ENCODE measurements at regions not wholly inside any gene's neighbourhood (a gene's known extent, or its start where the extent isn't known, plus 50 kb on each side); places are given as distances from the start of the nearest gene placed in this dataset.

DNA sequence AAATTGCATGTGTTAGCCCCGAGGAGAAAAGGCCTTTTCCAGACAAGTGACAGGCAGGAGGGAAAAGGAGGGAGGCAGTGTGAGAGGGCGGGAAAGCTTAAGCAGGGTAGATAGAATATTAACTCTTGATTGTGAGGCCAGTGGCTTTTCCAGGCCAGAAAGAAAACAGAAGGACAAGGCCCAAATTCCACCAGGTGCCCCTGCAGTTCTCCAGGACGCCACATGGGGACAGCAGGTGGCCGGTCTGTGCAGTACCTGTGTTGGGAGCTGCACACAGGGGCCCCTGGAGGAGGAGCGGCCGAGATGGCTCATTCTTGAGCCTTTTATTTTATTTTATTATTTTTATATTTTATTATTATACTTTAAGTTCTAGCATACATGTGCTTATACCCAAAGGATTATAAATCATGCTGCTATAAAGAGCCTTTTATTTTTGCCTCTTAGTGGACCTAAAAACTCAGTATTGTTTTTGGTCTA, 141.3 kb upstream of the KLF14 start:
- TF ChIP-seq, protein P1, sequence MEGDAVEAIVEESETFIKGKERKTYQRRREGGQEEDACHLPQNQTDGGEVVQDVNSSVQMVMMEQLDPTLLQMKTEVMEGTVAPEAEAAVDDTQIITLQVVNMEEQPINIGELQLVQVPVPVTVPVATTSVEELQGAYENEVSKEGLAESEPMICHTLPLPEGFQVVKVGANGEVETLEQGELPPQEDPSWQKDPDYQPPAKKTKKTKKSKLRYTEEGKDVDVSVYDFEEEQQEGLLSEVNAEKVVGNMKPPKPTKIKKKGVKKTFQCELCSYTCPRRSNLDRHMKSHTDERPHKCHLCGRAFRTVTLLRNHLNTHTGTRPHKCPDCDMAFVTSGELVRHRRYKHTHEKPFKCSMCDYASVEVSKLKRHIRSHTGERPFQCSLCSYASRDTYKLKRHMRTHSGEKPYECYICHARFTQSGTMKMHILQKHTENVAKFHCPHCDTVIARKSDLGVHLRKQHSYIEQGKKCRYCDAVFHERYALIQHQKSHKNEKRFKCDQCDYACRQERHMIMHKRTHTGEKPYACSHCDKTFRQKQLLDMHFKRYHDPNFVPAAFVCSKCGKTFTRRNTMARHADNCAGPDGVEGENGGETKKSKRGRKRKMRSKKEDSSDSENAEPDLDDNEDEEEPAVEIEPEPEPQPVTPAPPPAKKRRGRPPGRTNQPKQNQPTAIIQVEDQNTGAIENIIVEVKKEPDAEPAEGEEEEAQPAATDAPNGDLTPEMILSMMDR (IDR thresholded peaks at IDR 0.05), result peak; percentile 83 to 89 (median 86)
- TF ChIP-seq POLR2A (IDR thresholded peaks at IDR 0.05), result no peak
